Testis (tissue), 2 donors: ENCODE measurements at regions not wholly inside any gene's neighbourhood (a gene's known extent, or its start where the extent isn't known, plus 50 kb on each side); places are given as distances from the start of the nearest gene placed in this dataset.
"Not testable (repeated sequence)": the region's sequence is repeated elsewhere in the genome, so short reads cannot be mapped to it uniquely, and the experiment has no call there.

Experiments
- DNase-seq: peaks from one replicate; pipeline ENCODE4 v3.0.0-alpha.2; 2019
- H3K27ac ChIP-seq, 2 donors: fragments of 200-600 bp; sonication (generic); one replicate each; pipeline ENCODE4 v1.5.1; 2019
- H3K27me3 ChIP-seq: fragments of 200-600 bp; sonication (generic); one replicate; pipeline ENCODE4 v1.5.1; 2019
- H3K36me3 ChIP-seq: fragments of 200-600 bp; sonication (generic); one replicate; pipeline ENCODE4 v1.5.1; 2017; ENCODE audit warnings: low read depth; ENCODE audit errors: missing control alignments
- H3K4me1 ChIP-seq: fragments of 200-600 bp; sonication (generic); one replicate; pipeline ENCODE4 v1.5.1; 2019
- H3K4me3 ChIP-seq, 2 donors: fragments of 200-600 bp; sonication (generic); one replicate each; pipeline ENCODE4 v1.5.1; 2017 to 2019
- H3K9me3 ChIP-seq: fragments of 200-600 bp; sonication (generic); one replicate; pipeline ENCODE4 v1.5.1; 2017
- CTCF ChIP-seq, 3 experiments: fragments of 450-650 bp in 2 of 3; fragments of 200-600 bp in 1 of 3; sonication (generic) in 1 of 3; IDR thresholded peaks; one replicate each; pipeline ENCODE4 v1.5.1; 2016 to 2019; ENCODE audit warnings: antibody characterized with exemption in 3 of 3, mild to moderate bottlenecking in 2 of 3, moderate library complexity in 1 of 3
- POLR2A ChIP-seq: fragments of 450-650 bp; IDR thresholded peaks from one replicate; pipeline ENCODE4 v1.6.1; 2017; ENCODE audit warnings: antibody characterized with exemption, mild to moderate bottlenecking, moderate library complexity
- WGBS, 2 donors: methylation state at CpG; one replicate each; pipeline ENCODE4 v1.1.5; 2018; 5-methylcytosine and 5-hydroxymethylcytosine counted together
- intact Hi-C: fragments of 100-400 bp; cut with DNase I; formaldehyde crosslinking; loops from one replicate; pipeline ENCODE4 v1.15.1; 2023; ENCODE audit warnings: low total_unique reads

- DNase-seq: no peak
- no peak overlapping the region for H3K27ac ChIP-seq
- WGBS, 2 donors: 62 to 69% methylated on average over 15 to 16 of the region's 16 CpGs
- TF ChIP-seq CTCF (IDR thresholded peaks at IDR 0.05): no peak
- no peak for TF ChIP-seq POLR2A
- no peaks in the 10 kb centered on the region for H3K9me3 ChIP-seq
- no peak overlapping the region for H3K4me3 ChIP-seq
- H3K36me3 ChIP-seq: no peaks in the 10 kb centered on the region
- intact Hi-C loops: no loop called here
- H3K27me3 ChIP-seq: no peaks in the 10 kb centered on the region
- H3K4me1 ChIP-seq: no peaks in the 10 kb centered on the region
These were observed 101.7 kb upstream of the FRG1 start for GRCh38 chr4:189838821-189839497.

GRCh38 chr4:189840356-189840755 is 100.3 kb upstream of the FRG1 start:
- no peaks in the 10 kb centered on the region for H3K9me3 ChIP-seq
- H3K4me1 ChIP-seq: no peaks in the 10 kb centered on the region
- intact Hi-C loops: no loop called here
- no peak overlapping the region for H3K27ac ChIP-seq
- H3K27me3 ChIP-seq: no peaks in the 10 kb centered on the region
- H3K4me3 ChIP-seq: no peak overlapping the region
- no peaks in the 10 kb centered on the region for H3K36me3 ChIP-seq
- DNase-seq: no peak
- no peak for TF ChIP-seq CTCF (IDR thresholded peaks at IDR 0.05)
- TF ChIP-seq POLR2A: no peak
- 84 to 86% methylated on average over 5 of the region's 5 CpGs for WGBS, 2 donors

- no peak for DNase-seq
- H3K4me1 ChIP-seq: no peaks in the 10 kb centered on the region
- TF ChIP-seq POLR2A (no peak), CTCF (IDR thresholded peaks at IDR 0.05) (no peak)
- no peak overlapping the region for H3K4me3 ChIP-seq
- no peaks in the 10 kb centered on the region for H3K36me3 ChIP-seq
- H3K9me3 ChIP-seq: no peaks in the 10 kb centered on the region
- H3K27ac ChIP-seq: no peak overlapping the region
- intact Hi-C loops: no loop called here
- 85 to 89% methylated on average over 10 of the region's 10 CpGs for WGBS, 2 donors
- H3K27me3 ChIP-seq: no peaks in the 10 kb centered on the region
These were observed 97.2 kb upstream of the FRG1 start for GRCh38 chr4:189843413-189844009.

GRCh38 chr4:189845145-189845846 is 95.4 kb upstream of the FRG1 start:
- no peak for DNase-seq
- intact Hi-C loops: no loop called here
- no peak overlapping the region for H3K4me3 ChIP-seq
- no peak for TF ChIP-seq POLR2A
- no peak for TF ChIP-seq CTCF (IDR thresholded peaks at IDR 0.05)
- H3K36me3 ChIP-seq: no peaks in the 10 kb centered on the region
- no peaks in the 10 kb centered on the region for H3K9me3 ChIP-seq
- H3K27ac ChIP-seq: no peak overlapping the region
- no peaks in the 10 kb centered on the region for H3K27me3 ChIP-seq
- 65 to 71% methylated on average over 2 of the region's 2 CpGs for WGBS, 2 donors
- no peaks in the 10 kb centered on the region for H3K4me1 ChIP-seq

- H3K27me3 ChIP-seq, intact Hi-C loops: not testable (repeated sequence)
- 52 to 63% methylated on average over 17 to 22 of the region's 31 CpGs for WGBS, 2 donors
These were observed 94.6 kb upstream of the FRG1 start for GRCh38 chr4:189846094-189846493.

GRCh38 chr4:189846608-189847007 is 94.1 kb upstream of the FRG1 start:
- H3K4me1 ChIP-seq, H3K27ac ChIP-seq, H3K36me3 ChIP-seq, DNase-seq, H3K27me3 ChIP-seq, H3K4me3 ChIP-seq, intact Hi-C loops, H3K9me3 ChIP-seq: not testable (repeated sequence)
- WGBS, 2 donors: 55 to 61% methylated on average over 18 to 25 of the region's 27 CpGs

More at GRCh38 chr4:189846094-189846493, 94.6 kb upstream of the FRG1 start:
- not testable (repeated sequence) for H3K4me3 ChIP-seq, H3K36me3 ChIP-seq, DNase-seq, H3K27ac ChIP-seq, H3K4me1 ChIP-seq, H3K9me3 ChIP-seq

- H3K27ac ChIP-seq, DNase-seq, H3K4me1 ChIP-seq, H3K9me3 ChIP-seq, intact Hi-C loops, H3K27me3 ChIP-seq, H3K36me3 ChIP-seq, H3K4me3 ChIP-seq: not testable (repeated sequence)
- 29 to 37% methylated on average over 2 to 3 of the region's 3 CpGs for WGBS, 2 donors
These were observed 92.0 kb upstream of the FRG1 start for GRCh38 chr4:189848672-189849071.
